ENCODE measurements at regions not wholly inside any gene's neighbourhood (a gene's known extent, or its start where the extent isn't known, plus 50 kb on each side); places are given as distances from the start of the nearest gene placed in this dataset.
"Not testable (repeated sequence)": the region's sequence is repeated elsewhere in the genome, so short reads cannot be mapped to it uniquely, and the experiment has no call there.

GRCh38 chr7:124101173-124101768, 68.4 kb upstream of the TMEM229A start:
- no peak for DNase-seq

DNA sequence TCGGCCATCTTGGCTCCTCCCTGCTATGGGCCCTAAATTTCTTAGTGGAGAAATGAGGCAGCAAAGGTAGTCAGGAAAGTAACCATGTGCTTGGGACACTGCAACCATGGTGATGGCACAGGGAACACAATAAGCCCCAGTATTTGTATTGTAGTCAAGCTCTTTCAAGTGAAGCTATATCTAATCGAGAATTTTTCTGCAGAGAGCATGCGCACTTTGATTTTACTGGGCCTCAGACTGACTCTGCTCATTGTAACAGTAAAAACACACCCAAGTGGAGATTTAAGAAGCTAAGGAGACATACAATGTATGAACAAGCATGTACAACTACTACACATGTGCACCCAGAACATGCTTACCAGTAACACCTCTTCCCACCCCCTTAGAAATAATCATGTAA, 67.3 kb upstream of the TMEM229A start:
- no peak for DNase-seq

DNA sequence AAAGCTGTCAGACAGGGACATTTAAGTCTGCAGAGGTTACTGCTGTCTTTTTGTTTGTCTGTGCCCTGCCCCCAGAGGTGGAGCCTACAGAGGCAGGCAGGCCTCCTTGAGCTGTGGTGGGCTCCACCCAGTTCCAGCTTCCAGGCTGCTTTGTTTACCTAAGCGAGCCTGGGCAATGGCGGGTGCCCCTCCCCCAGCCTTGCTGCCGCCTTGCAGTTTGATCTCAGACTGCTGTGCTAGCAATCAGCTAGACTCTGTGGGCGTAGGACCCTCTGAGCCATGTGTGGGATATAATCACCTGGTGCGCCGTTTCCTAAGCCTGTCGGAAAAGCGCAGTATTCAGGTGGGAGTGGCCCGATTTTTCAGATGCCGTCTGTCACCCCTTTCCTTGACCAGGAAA, 66.7 kb upstream of the TMEM229A start:
- not testable (repeated sequence) for DNase-seq

GRCh38 chr7:124089621-124090020, 56.8 kb upstream of the TMEM229A start:
- DNase-seq, result no peak

GRCh38 chr7:124088590-124088989, 55.7 kb upstream of the TMEM229A start:
- no peak for DNase-seq

DNA sequence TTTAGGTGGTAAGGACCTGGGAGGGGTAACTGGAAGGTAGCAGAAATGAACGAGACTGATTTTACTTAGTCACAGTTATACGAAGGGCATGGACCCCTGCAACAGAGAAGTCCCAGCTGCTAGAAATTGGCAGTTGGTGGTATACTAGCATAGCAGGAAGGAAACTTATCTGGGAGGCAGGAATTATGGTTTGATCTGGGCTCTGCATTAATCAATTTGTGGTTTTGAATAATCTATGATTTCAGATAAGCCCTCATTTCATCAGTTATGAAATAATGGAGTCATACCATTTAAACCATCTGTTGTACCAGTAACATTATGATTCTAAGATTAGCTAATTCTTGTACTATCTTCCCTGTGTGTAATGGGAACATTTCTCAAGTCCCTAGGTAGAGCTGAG, 54.0 kb upstream of the TMEM229A start:
- DNase-seq, result no peak

DNA sequence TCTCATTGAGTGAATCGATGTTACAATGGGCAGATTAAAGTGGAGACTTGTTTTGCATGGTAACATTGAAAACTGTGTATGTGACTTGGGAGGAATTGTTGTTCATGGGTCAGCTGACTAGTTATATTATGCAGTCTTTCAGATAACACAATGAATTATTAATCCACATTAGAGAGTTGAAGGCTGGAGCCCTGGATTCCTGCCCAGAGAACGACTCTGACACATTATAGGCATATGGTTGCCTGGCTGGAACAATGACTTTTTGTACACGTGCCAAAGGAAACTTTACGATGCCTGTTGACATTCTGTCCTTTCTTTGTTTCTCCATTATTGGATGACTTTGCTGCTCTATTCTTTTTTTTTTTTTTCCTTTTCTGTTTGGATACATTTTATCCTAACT, 52.3 kb upstream of the TMEM229A start:
- peak; percentile 88 for DNase-seq

DNA sequence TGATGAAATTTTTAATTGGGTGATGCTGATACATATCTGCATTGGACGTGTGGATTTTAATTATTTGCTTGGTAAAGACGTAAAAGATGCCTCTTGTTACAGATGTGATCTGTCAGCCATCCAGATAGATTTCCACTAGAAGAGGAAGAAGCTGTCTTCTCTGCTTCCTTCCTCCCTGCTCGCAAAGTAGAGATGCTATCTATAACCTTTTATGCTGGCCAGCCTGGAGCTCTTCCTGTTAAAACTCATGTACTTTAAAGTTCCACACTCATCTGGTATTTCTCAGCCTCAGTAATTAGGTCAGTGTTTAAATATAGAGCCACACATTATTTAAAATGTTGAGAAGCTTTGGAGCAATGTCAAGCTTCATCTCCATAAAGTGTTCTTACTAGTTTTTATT, 51.2 kb upstream of the TMEM229A start:
- no peak for DNase-seq
